HG03159 (cell line): ENCODE measurements at regions not wholly inside any gene's neighbourhood (a gene's known extent, or its start where the extent isn't known, plus 50 kb on each side); places are given as distances from the start of the nearest gene placed in this dataset.

ENCODE experiments used
- ATAC-seq: cut with Tn5 transposase; IDR thresholded peaks from one replicate; pipeline ENCODE4 v1.9.1; 2021; ENCODE audit warnings: mild to moderate bottlenecking, moderate library complexity; ENCODE audit not compliant: unreplicated experiment

GRCh38 chr12:91975891-91976290, 169.8 kb downstream of the BTG1 start:
- ATAC-seq = no peak

GRCh38 chr12:91974541-91975085, 171.0 kb downstream of the BTG1 start:
- ATAC-seq = no peak

GRCh38 chr12:91973813-91974212, 171.8 kb downstream of the BTG1 start:
- no peak for ATAC-seq

GRCh38 chr12:91972896-91973295, 172.8 kb downstream of the BTG1 start:
- no peak for ATAC-seq

GRCh38 chr12:91968777-91969171, 176.9 kb downstream of the BTG1 start:
- no peak for ATAC-seq

- no peak for ATAC-seq
Observed at GRCh38 chr12:91968076-91968776, 177.4 kb downstream of the BTG1 start.

- ATAC-seq = no peak
Observed at GRCh38 chr12:91967590-91967989, 178.1 kb downstream of the BTG1 start.

GRCh38 chr12:91965781-91966180, 179.9 kb downstream of the BTG1 start:
- ATAC-seq = no peak

GRCh38 chr12:91964501-91964900, 181.1 kb downstream of the BTG1 start:
- ATAC-seq = no peak

- no peak for ATAC-seq
Observed at GRCh38 chr12:91959220-91959619, 186.4 kb downstream of the BTG1 start.

- no peak for ATAC-seq
Observed at GRCh38 chr12:91958816-91959215, 186.8 kb downstream of the BTG1 start.

GRCh38 chr12:91954747-91955146, 190.9 kb downstream of the BTG1 start:
- no peak for ATAC-seq

- ATAC-seq = no peak
Observed at GRCh38 chr12:91954326-91954725, 191.3 kb downstream of the BTG1 start.

- no peak for ATAC-seq
Observed at GRCh38 chr12:91952916-91953315, 192.7 kb downstream of the BTG1 start.

- no peak for ATAC-seq
Observed at GRCh38 chr12:91951571-91951970, 194.1 kb downstream of the BTG1 start.

- ATAC-seq = no peak
Observed at GRCh38 chr12:91948504-91948903, 197.1 kb downstream of the BTG1 start.

- peak; percentile 97 for ATAC-seq
Observed at GRCh38 chr12:91947459-91947858, 198.2 kb downstream of the BTG1 start.

- ATAC-seq = no peak
Observed at GRCh38 chr12:91944637-91945036, 201.0 kb downstream of the BTG1 start.

GRCh38 chr12:91940826-91941570, 204.6 kb downstream of the BTG1 start:
- ATAC-seq = no peak

- no peak for ATAC-seq
Observed at GRCh38 chr12:91940322-91940721, 205.3 kb downstream of the BTG1 start.

GRCh38 chr12:91937706-91938105, 207.9 kb downstream of the BTG1 start:
- ATAC-seq = no peak

- ATAC-seq = no peak
Observed at GRCh38 chr12:91937009-91937408, 208.6 kb downstream of the BTG1 start.
